WTC11 (cell line): ENCODE measurements at regions not wholly inside any gene's neighbourhood (a gene's known extent, or its start where the extent isn't known, plus 50 kb on each side); places are given as distances from the start of the nearest gene placed in this dataset.

Source experiments
- TF ChIP-seq, protein P1 (sequence below): sonication (generic); formaldehyde crosslinking; IDR thresholded peaks from 2 replicates; pipeline ENCODE4 v1.8.0; 2022; ENCODE audit warnings: mild to moderate bottlenecking, missing genetic modification reagents
- TF ChIP-seq, protein P2 (sequence below): sonication (generic); formaldehyde crosslinking; IDR thresholded peaks from 2 replicates; pipeline ENCODE4 v1.8.1; 2023; ENCODE audit warnings: mild to moderate bottlenecking, missing genetic modification reagents, moderate library complexity

DNA sequence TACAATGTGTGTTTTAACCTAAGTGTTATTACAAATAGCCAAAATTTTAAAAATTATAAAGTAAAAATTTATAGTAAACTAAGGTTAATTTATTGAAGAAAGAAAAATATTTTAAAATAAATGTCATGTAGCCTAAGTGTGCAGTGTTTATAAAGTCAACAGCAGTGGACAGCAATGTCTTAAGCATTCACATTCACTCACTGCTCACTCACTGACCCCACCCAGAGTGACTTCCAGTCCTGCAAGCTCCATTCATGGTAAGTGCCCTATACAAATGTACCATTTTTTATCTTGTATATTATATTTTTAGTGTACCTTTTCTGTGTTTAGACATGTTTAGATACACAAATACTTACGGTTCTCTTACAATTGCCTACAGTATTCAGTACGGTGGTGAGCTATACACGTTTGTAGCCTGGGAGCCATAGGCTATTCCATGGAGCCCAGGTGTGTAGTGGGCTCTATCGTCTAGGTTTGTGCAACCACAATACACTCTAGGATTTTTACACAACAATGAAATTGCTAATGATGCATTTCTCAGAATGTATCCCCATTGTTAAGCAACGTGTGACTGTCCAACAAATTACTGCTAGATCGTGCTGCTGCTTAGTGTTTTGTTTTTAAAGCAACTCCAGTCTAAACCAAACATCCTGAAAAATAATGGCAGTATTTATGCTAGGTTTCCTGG is 108.9 kb upstream of the NAMPT start:
- TF ChIP-seq, protein P1, sequence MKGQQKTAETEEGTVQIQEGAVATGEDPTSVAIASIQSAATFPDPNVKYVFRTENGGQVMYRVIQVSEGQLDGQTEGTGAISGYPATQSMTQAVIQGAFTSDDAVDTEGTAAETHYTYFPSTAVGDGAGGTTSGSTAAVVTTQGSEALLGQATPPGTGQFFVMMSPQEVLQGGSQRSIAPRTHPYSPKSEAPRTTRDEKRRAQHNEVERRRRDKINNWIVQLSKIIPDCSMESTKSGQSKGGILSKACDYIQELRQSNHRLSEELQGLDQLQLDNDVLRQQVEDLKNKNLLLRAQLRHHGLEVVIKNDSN (CRISPR knock-in tag) = no peak
- TF ChIP-seq, protein P2, sequence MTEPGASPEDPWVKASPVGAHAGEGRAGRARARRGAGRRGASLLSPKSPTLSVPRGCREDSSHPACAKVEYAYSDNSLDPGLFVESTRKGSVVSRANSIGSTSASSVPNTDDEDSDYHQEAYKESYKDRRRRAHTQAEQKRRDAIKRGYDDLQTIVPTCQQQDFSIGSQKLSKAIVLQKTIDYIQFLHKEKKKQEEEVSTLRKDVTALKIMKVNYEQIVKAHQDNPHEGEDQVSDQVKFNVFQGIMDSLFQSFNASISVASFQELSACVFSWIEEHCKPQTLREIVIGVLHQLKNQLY = no peak
